GM18511 (cell line): ENCODE measurements at regions not wholly inside any gene's neighbourhood (a gene's known extent, or its start where the extent isn't known, plus 50 kb on each side); places are given as distances from the start of the nearest gene placed in this dataset.
A peak's percentile ranks its signal among the peaks of the same experiment; 100 is the strongest.
"Not testable (repeated sequence)": the region's sequence is repeated elsewhere in the genome, so short reads cannot be mapped to it uniquely, and the experiment has no call there.

Experiments
- ATAC-seq: cut with Tn5 transposase; IDR thresholded peaks from one replicate; pipeline ENCODE4 v1.9.1; 2021; ENCODE audit warnings: mild to moderate bottlenecking, moderate library complexity; ENCODE audit not compliant: unreplicated experiment

GRCh38 chrX:140165849-140166248, 200.5 kb upstream of the CXorf66 start:
- no peak for ATAC-seq

GRCh38 chrX:140164391-140164790, 199.1 kb upstream of the CXorf66 start:
- no peak for ATAC-seq

- no peak for ATAC-seq
Observed at GRCh38 chrX:140163371-140164159, 198.2 kb upstream of the CXorf66 start.

GRCh38 chrX:140157611-140158010, 192.3 kb upstream of the CXorf66 start:
- ATAC-seq: no peak

- ATAC-seq: no peak
Observed at GRCh38 chrX:140157143-140157542, 191.8 kb upstream of the CXorf66 start.

GRCh38 chrX:140151316-140151715, 186.0 kb upstream of the CXorf66 start:
- no peak for ATAC-seq

GRCh38 chrX:140149761-140150160, 184.4 kb upstream of the CXorf66 start:
- no peak for ATAC-seq

GRCh38 chrX:140141444-140142029, 176.2 kb upstream of the CXorf66 start:
- ATAC-seq: peak; percentile 87

- not testable (repeated sequence) for ATAC-seq
Observed at GRCh38 chrX:140138492-140138891, 173.2 kb upstream of the CXorf66 start.

- ATAC-seq: not testable (repeated sequence)
Observed at GRCh38 chrX:140138065-140138464, 172.7 kb upstream of the CXorf66 start.

GRCh38 chrX:140132937-140133336, 167.6 kb upstream of the CXorf66 start:
- ATAC-seq: no peak

GRCh38 chrX:140123446-140123845, 158.1 kb upstream of the CXorf66 start:
- ATAC-seq: no peak

- ATAC-seq: not testable (repeated sequence)
Observed at GRCh38 chrX:140114059-140114458, 148.7 kb upstream of the CXorf66 start.

- no peak for ATAC-seq
Observed at GRCh38 chrX:140110081-140110650, 144.8 kb upstream of the CXorf66 start.

- ATAC-seq: no peak
Observed at GRCh38 chrX:140104760-140105159, 139.4 kb upstream of the CXorf66 start.

- no peak for ATAC-seq
Observed at GRCh38 chrX:140099221-140099620, 133.9 kb upstream of the CXorf66 start.

GRCh38 chrX:140092121-140092520, 126.8 kb upstream of the CXorf66 start:
- no peak for ATAC-seq

- peak; percentile 73 for ATAC-seq
Observed at GRCh38 chrX:140091125-140091886, 126.0 kb upstream of the CXorf66 start.

GRCh38 chrX:140090800-140091124, 125.4 kb upstream of the CXorf66 start:
- ATAC-seq: no peak

GRCh38 chrX:140088438-140088837, 123.1 kb upstream of the CXorf66 start:
- no peak for ATAC-seq

GRCh38 chrX:140087875-140088274, 122.6 kb upstream of the CXorf66 start:
- ATAC-seq: no peak

- no peak for ATAC-seq
Observed at GRCh38 chrX:140086691-140087090, 121.4 kb upstream of the CXorf66 start.
